GM12878 (cell line): ENCODE measurements at regions not wholly inside any gene's neighbourhood (a gene's known extent, or its start where the extent isn't known, plus 50 kb on each side); places are given as distances from the start of the nearest gene placed in this dataset.

Source experiments
- ATAC-seq: fragments of 200-7000 bp; cut with Tn5 transposase; 3 replicates; pipeline ENCODE4 v1.9.1; 2020; ENCODE audit warnings: mild to moderate bottlenecking, moderate library complexity
- BruUV-seq: library from RNA; stranded (reverse); fragments of 400-500 nt; replicated peaks from 2 replicates; lab custom pipeline; 2021; lab: Mats Ljungman, UMichigan
- CTCF ChIA-PET: fragments of 300-600 bp; sonication (Branson Sonifier 250); formaldehyde crosslinking; extraction: SDS; loops from one replicate; lab custom pipeline; 2021; ENCODE audit warnings: inconsistent platforms; lab: Yijun Ruan, JAX
- POLR2A ChIA-PET: fragments of 350-600 bp; formaldehyde crosslinking; extraction: SDS; loops from one replicate; lab custom pipeline; 2021; ENCODE audit warnings: inconsistent platforms; lab: Charles Lee
- RAD21 ChIA-PET: fragments of 300-600 bp; sonication (Branson Sonifier 250); formaldehyde crosslinking; loops from one replicate; lab custom pipeline; 2023; ENCODE audit warnings: antibody characterized with exemption; ENCODE audit not compliant: unreplicated experiment; lab: Charles Lee
- SMC1A ChIA-PET: fragments of 300-600 bp; sonication (Branson Sonifier 250); formaldehyde crosslinking; loops from one replicate; lab custom pipeline; 2023; ENCODE audit not compliant: unreplicated experiment, uncharacterized antibody; lab: Charles Lee
- DNase-seq: peaks from one replicate; pipeline ENCODE4 v3.0.0-alpha.2; 2011; ENCODE audit warnings: low read depth, low spot score
- FAIRE-seq: peaks from 3 replicates; lab custom pipeline; 2011; peaks lifted over from hg19 to GRCh38; lab: Jason Lieb, UNC
- H2AFZ ChIP-seq: 2 replicates; pipeline ENCODE4 v1.6.0; 2011; ENCODE audit warnings: low read depth, low read length, control low read depth; ENCODE audit not compliant: control insufficient read depth
- H3K27ac ChIP-seq: 2 replicates; pipeline ENCODE4 v1.5.1; 2011; ENCODE audit warnings: control low read depth; ENCODE audit not compliant: control insufficient read depth, insufficient read depth
- H3K27me3 ChIP-seq, 2 experiments: replicated peaks in 1 of 2; 2 replicates each; pipeline versions ENCODE4 v1.6.0 to v1.6.1; 2011; ENCODE audit warnings: low read length in 1 of 2; ENCODE audit not compliant: control insufficient read depth in 2 of 2, insufficient read depth in 2 of 2
- H3K36me3 ChIP-seq, 2 experiments: 2 replicates each; pipeline ENCODE4 v1.5.1; 2011; ENCODE audit warnings: low read length in 1 of 2; ENCODE audit not compliant: control insufficient read depth in 2 of 2, insufficient read depth in 2 of 2
- H3K4me1 ChIP-seq: 2 replicates; pipeline ENCODE4 v1.6.1; 2011; ENCODE audit warnings: mild to moderate bottlenecking, low read length, moderate library complexity, mixed read lengths; ENCODE audit not compliant: control insufficient read depth, insufficient read depth
- H3K4me2 ChIP-seq: 2 replicates; pipeline ENCODE4 v1.6.0; 2011; ENCODE audit warnings: control low read depth; ENCODE audit not compliant: control insufficient read depth, insufficient read depth
- H3K4me3 ChIP-seq: fragments of 200-600 bp; sonication (generic); 2 replicates; pipeline ENCODE4 v1.5.1; 2016
- H3K79me2 ChIP-seq: 2 replicates; pipeline ENCODE4 v1.6.0; 2011; ENCODE audit warnings: low read length; ENCODE audit not compliant: control insufficient read depth, insufficient read depth
- H3K9ac ChIP-seq: 2 replicates; pipeline ENCODE4 v1.8.0; 2011; ENCODE audit warnings: low read length, control low read depth, mixed read lengths; ENCODE audit not compliant: control insufficient read depth, insufficient read depth
- H3K9me3 ChIP-seq: replicated peaks from 3 replicates; pipeline ENCODE4 v1.5.1; 2011; ENCODE audit warnings: mild to moderate bottlenecking, low read length; ENCODE audit not compliant: control insufficient read depth, insufficient read depth
- H4K20me1 ChIP-seq: 2 replicates; pipeline ENCODE4 v1.6.0; 2011; ENCODE audit not compliant: control insufficient read depth, insufficient read depth
- BMI1 ChIP-seq: fragments of 450-650 bp; IDR thresholded peaks from 2 replicates; pipeline ENCODE4 v1.6.1; 2016; ENCODE audit warnings: mild to moderate bottlenecking, moderate library complexity, borderline replicate concordance
- CBX3 ChIP-seq: fragments of 200-600 bp; sonication (generic); IDR thresholded peaks from 2 replicates; pipeline ENCODE4 v1.6.1; 2016; ENCODE audit warnings: low read depth, borderline replicate concordance
- LARP7 ChIP-seq: fragments of 450-650 bp; IDR thresholded peaks from 2 replicates; pipeline ENCODE4 v1.6.1; 2017; ENCODE audit warnings: mild to moderate bottlenecking
- MXI1 ChIP-seq: fragments of 150-350 bp; IDR thresholded peaks from 2 replicates; pipeline ENCODE4 v1.6.1; 2011; ENCODE audit warnings: low read depth, mild to moderate bottlenecking, inconsistent platforms, low read length, improper control_type of control experiment
- NKRF ChIP-seq: fragments of 450-650 bp; conservative IDR thresholded peaks from 2 replicates; pipeline ENCODE4 v1.6.1; 2017; ENCODE audit warnings: mild to moderate bottlenecking, moderate library complexity
- NR2F1 ChIP-seq: fragments of 450-650 bp; conservative IDR thresholded peaks from 2 replicates; pipeline ENCODE4 v1.6.1; 2017; ENCODE audit warnings: mild to moderate bottlenecking
- PAX5 ChIP-seq: IDR thresholded peaks from 2 replicates; pipeline ENCODE4 v1.6.1; 2011; ENCODE audit warnings: low read depth, low read length, borderline replicate concordance
- POLR2AphosphoS5 ChIP-seq: IDR thresholded peaks from 2 replicates; pipeline ENCODE4 v1.6.1; 2011; ENCODE audit warnings: mild to moderate bottlenecking, low read length, inconsistent platforms
- RAD21 ChIP-seq: IDR thresholded peaks from 2 replicates; pipeline ENCODE4 v1.6.1; 2011; ENCODE audit warnings: mild to moderate bottlenecking, low read depth, low read length, moderate library complexity; ENCODE audit not compliant: insufficient read depth
- RUNX3 ChIP-seq: IDR thresholded peaks from 2 replicates; pipeline ENCODE4 v1.6.1; 2012; ENCODE audit warnings: low read length, inconsistent platforms
- SMAD5 ChIP-seq: IDR thresholded peaks from 2 replicates; pipeline ENCODE4 v1.6.1; 2016; ENCODE audit warnings: antibody characterized with exemption, low read depth
- SMARCA5 ChIP-seq: fragments of 450-650 bp; IDR thresholded peaks from 2 replicates; pipeline ENCODE4 v1.6.1; 2017; ENCODE audit warnings: mild to moderate bottlenecking
- SMC3 ChIP-seq: IDR thresholded peaks from 2 replicates; pipeline ENCODE4 v1.6.1; 2011; ENCODE audit warnings: low read length, improper control_type of control experiment, borderline replicate concordance
- TCF3 ChIP-seq: IDR thresholded peaks from 2 replicates; pipeline ENCODE4 v1.6.1; 2012; ENCODE audit warnings: low read depth, mild to moderate bottlenecking, low read length, borderline replicate concordance; ENCODE audit not compliant: insufficient read depth
- YY1 ChIP-seq: IDR thresholded peaks from 2 replicates; pipeline ENCODE4 v1.6.1; 2011; ENCODE audit warnings: low read depth, mild to moderate bottlenecking, low read length
- ZNF217 ChIP-seq: fragments of 450-650 bp; IDR thresholded peaks from 2 replicates; pipeline ENCODE4 v1.6.1; 2017; ENCODE audit warnings: antibody characterized with exemption, mild to moderate bottlenecking
- ZNF384 ChIP-seq: IDR thresholded peaks from 2 replicates; pipeline ENCODE4 v1.6.1; 2012; ENCODE audit warnings: low read depth, mild to moderate bottlenecking, low read length, improper control_type of control experiment, borderline replicate concordance
- ZNF687 ChIP-seq: fragments of 450-650 bp; IDR thresholded peaks from 2 replicates; pipeline ENCODE4 v1.6.1; 2017; ENCODE audit warnings: mild to moderate bottlenecking, moderate library complexity
- WGBS: methylation state at CpG from one replicate; pipeline ENCODE4 v1.1.6; 2016; ENCODE audit warnings: low lambda C conversion rate; ENCODE audit not compliant: insufficient replicate concordance, insufficient coverage; ENCODE audit errors: missing lambda C conversion rate; 5-methylcytosine and 5-hydroxymethylcytosine counted together
- in situ Hi-C: fragments of 300-500 bp; cut with MboI; formaldehyde crosslinking; loops from 9 replicates; pipeline ENCODE4 v1.14.3; 2018; ENCODE audit warnings: mixed read lengths
- intact Hi-C: fragments of 100-400 bp; cut with micrococcal nuclease; formaldehyde crosslinking; loops from one replicate; pipeline ENCODE4 v1.14.2; 2022; ENCODE audit not compliant: unreplicated experiment

GRCh38 chr1:47710329-47711071 is 272.7 kb downstream of the FOXD2 start:
- ATAC-seq (peak; percentile 95), DNase-seq (no peak), FAIRE-seq (peak; percentile 13)
- SMC1A ChIA-PET, result interaction anchor here (0.9 to 1.4 kb wide), 4 partner anchors 273 to 322 kb away, joined by 3 to 5 read pairs (median 4); no protein-coding TSS in a partner anchor
- Histone ChIP-seq H4K20me1 (no peaks in the 10 kb centered on the region; the same call in 1 of the 2 replicates), H3K9me3 (no peaks in the 10 kb centered on the region), H3K36me3 (no peaks in the 10 kb centered on the region), H3K4me1 (no peaks in the 10 kb centered on the region), H2AFZ (no peak overlapping the region), H3K27ac (no peak overlapping the region), H3K27me3 (peaks cover 13 to 18% of the 10 kb centered on the region in 2 experiments), H3K4me3 (no peak overlapping the region), H3K9ac (no peak overlapping the region), H3K79me2 (no peaks in the 10 kb centered on the region), H3K4me2 (0 out of 2 replicates have a peak overlapping the region, but pooled peaks have one; percentile 27)
- CTCF ChIA-PET, result interaction anchor here (0.7 to 3.0 kb wide), 13 partner anchors 8 to 531 kb away, joined by 3 to 20 read pairs (median 7); partner anchors contain the start of gene FOXD2
- in situ Hi-C loops, result loop anchor here (5.0 kb wide), 2 partner anchors 278 to 323 kb away; no protein-coding TSS in a partner anchor
- RAD21 ChIA-PET, result interaction anchor here (0.9 to 2.0 kb wide), 6 partner anchors 262 to 532 kb away, joined by 3 to 16 read pairs (median 4); no protein-coding TSS in a partner anchor
- no TSS peak for BruUV-seq
- POLR2A ChIA-PET, result interaction anchor here (1.1 kb wide), 1 partner anchor 16 kb away, joined by 4 read pairs; no protein-coding TSS in a partner anchor
- 8% methylated on average over 46 of the region's 46 CpGs for WGBS
- intact Hi-C loops, result loop anchor here (1.0 to 10.0 kb wide), 4 partner anchors 186 to 518 kb away; partner anchors contain the start of gene PDZK1IP1
- TF ChIP-seq RUNX3 (peak; percentile 27; the same call in 1 of the 2 replicates), RAD21 (peak; percentile 87), MXI1 (no peak), BMI1 (no peak), NR2F1 (0 out of 2 replicates have a peak, but pooled peaks have one; percentile 13), SMAD5 (no peak), CBX3 (no peak), YY1 (0 out of 2 replicates have a peak, but pooled peaks have one; percentile 27), POLR2AphosphoS5 (no peak), PAX5 (0 out of 2 replicates have a peak, but pooled peaks have one; percentile 26), TCF3 (0 out of 2 replicates have a peak, but pooled peaks have one; percentile 26), ZNF384 (no peak), NKRF (no peak), SMARCA5 (peak; percentile 88), SMC3 (peak; percentile 67), ZNF217 (peak; percentile 40; the same call in 1 of the 2 replicates), LARP7 (0 out of 2 replicates have a peak, but pooled peaks have one; percentile 38), ZNF687 (no peak)
